ENCODE measurements at regions not wholly inside any gene's neighbourhood (a gene's known extent, or its start where the extent isn't known, plus 50 kb on each side); places are given as distances from the start of the nearest gene placed in this dataset.

DNA sequence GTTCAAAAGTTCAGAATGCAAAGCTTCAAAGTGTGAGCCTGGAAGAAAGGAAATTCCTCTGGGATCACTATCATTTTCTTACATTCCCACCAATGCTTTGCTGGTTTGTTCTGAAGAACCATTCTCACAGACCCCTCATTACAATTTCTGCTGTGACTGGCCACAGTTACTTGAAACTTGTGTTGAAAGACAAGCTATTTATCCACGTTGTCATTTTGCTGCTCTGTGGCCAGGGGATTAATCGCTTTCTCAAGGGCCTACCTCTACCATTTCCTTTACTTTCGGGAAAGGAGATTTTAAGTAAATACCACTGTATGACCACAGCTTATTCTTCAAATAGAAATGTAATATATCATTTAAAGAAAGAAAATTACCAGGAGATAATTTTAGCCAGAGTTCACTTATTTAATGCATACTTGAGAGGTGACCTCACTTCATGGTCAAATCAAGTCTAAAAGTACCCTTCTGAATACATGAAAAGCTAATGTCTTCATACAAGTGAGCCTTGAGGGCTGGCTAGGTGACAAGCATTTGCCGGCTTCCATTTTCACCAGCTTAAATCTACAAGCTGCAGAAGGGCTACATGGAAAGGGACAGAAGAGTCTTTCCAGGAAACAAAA, 69.8 kb upstream of the ROBO2 start:
- TF ChIP-seq, protein P1, sequence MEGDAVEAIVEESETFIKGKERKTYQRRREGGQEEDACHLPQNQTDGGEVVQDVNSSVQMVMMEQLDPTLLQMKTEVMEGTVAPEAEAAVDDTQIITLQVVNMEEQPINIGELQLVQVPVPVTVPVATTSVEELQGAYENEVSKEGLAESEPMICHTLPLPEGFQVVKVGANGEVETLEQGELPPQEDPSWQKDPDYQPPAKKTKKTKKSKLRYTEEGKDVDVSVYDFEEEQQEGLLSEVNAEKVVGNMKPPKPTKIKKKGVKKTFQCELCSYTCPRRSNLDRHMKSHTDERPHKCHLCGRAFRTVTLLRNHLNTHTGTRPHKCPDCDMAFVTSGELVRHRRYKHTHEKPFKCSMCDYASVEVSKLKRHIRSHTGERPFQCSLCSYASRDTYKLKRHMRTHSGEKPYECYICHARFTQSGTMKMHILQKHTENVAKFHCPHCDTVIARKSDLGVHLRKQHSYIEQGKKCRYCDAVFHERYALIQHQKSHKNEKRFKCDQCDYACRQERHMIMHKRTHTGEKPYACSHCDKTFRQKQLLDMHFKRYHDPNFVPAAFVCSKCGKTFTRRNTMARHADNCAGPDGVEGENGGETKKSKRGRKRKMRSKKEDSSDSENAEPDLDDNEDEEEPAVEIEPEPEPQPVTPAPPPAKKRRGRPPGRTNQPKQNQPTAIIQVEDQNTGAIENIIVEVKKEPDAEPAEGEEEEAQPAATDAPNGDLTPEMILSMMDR (IDR thresholded peaks at IDR 0.05) = no peak
- TF ChIP-seq POLR2A (IDR thresholded peaks at IDR 0.05) = no peak
